Raji (cell line): ENCODE measurements at regions not wholly inside any gene's neighbourhood (a gene's known extent, or its start where the extent isn't known, plus 50 kb on each side); places are given as distances from the start of the nearest gene placed in this dataset.

ENCODE experiments used
- POLR2A ChIP-seq: IDR thresholded peaks from 2 replicates; pipeline ENCODE4 v1.6.1; 2011; ENCODE audit warnings: low read depth, low read length, control low read depth; ENCODE audit not compliant: insufficient read depth

DNA sequence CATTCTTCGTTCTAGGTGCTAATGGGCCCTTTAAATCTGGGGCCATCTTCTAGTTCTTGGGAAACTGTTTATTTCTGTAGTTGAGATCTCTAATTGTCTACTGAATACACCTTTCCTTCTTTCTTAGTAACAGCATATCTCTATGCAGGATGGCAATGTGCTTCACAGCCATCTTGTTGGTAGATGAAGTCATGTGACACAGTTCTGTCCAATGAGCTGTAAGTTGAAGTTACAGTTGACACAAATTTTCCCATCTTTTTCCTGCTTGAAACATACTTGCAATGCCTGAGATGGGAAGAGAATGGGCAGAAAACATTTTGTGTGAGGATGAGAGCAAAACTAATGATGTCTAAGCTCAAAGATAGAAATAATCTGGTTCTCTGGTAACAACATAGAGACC, 57.3 kb upstream of the PHLPP1 start:
- no peak for TF ChIP-seq POLR2A

GRCh38 chr18:62659698-62660097, 55.6 kb upstream of the PHLPP1 start:
- TF ChIP-seq POLR2A, result no peak

GRCh38 chr18:62660691-62661090, 54.6 kb upstream of the PHLPP1 start:
- no peak for TF ChIP-seq POLR2A

GRCh38 chr18:62663731-62664336, 51.5 kb upstream of the PHLPP1 start:
- TF ChIP-seq POLR2A, result no peak

GRCh38 chr18:62664414-62664813, 50.9 kb upstream of the PHLPP1 start:
- no peak for TF ChIP-seq POLR2A

GRCh38 chr18:62665188-62665587, 50.2 kb upstream of the PHLPP1 start:
- TF ChIP-seq POLR2A, result no peak
